MG63 (cell line): ENCODE measurements at regions not wholly inside any gene's neighbourhood (a gene's known extent, or its start where the extent isn't known, plus 50 kb on each side); places are given as distances from the start of the nearest gene placed in this dataset.

Experiments
- DNase-seq: peaks from one replicate; pipeline ENCODE4 v3.0.0-alpha.2; 2020
- H3K27me3 ChIP-seq: fragments of 250-450 bp; sonication (Bioruptor Pico); 2 replicates; pipeline ENCODE4 v1.5.1; 2020; ENCODE audit warnings: mild to moderate bottlenecking, moderate library complexity
- H3K36me3 ChIP-seq: fragments of 250-450 bp; sonication (Bioruptor Pico); 2 replicates; pipeline ENCODE4 v1.5.1; 2020; ENCODE audit warnings: mild to moderate bottlenecking, moderate library complexity
- H3K4me3 ChIP-seq: fragments of 250-450 bp; sonication (Bioruptor Pico); 2 replicates; pipeline ENCODE4 v1.5.1; 2020; ENCODE audit warnings: mild to moderate bottlenecking, moderate library complexity
- H3K9me3 ChIP-seq: fragments of 250-450 bp; sonication (Bioruptor Pico); 2 replicates; pipeline ENCODE4 v1.5.1; 2020; ENCODE audit warnings: mild to moderate bottlenecking, moderate library complexity

GRCh38 chr2:120820953-120821279 lies 85.2 kb downstream of the GLI2 start:
- no peaks in the 10 kb centered on the region for H3K9me3 ChIP-seq
- H3K4me3 ChIP-seq = peak overlapping the region; percentile 28; the same call in 1 of the 2 replicates
- H3K36me3 ChIP-seq = no peaks in the 10 kb centered on the region; the same call in 1 of the 2 replicates
- peak; percentile 92 for DNase-seq
- H3K27me3 ChIP-seq = no peaks in the 10 kb centered on the region

GRCh38 chr2:120821446-120822160 lies 85.9 kb downstream of the GLI2 start:
- no peak for DNase-seq
- no peaks in the 10 kb centered on the region for H3K27me3 ChIP-seq
- no peaks in the 10 kb centered on the region for H3K9me3 ChIP-seq
- H3K36me3 ChIP-seq = no peaks in the 10 kb centered on the region; the same call in 1 of the 2 replicates
- H3K4me3 ChIP-seq = no peak overlapping the region

GRCh38 chr2:120822933-120823332 lies 87.3 kb downstream of the GLI2 start:
- Histone ChIP-seq H3K27me3 (no peaks in the 10 kb centered on the region), H3K4me3 (no peak overlapping the region), H3K36me3 (no peaks in the 10 kb centered on the region; the same call in 1 of the 2 replicates), H3K9me3 (no peaks in the 10 kb centered on the region)
- no peak for DNase-seq

- H3K9me3 ChIP-seq = no peaks in the 10 kb centered on the region
Observed at GRCh38 chr2:120823551-120823950, 87.9 kb downstream of the GLI2 start.

GRCh38 chr2:120824246-120824645 lies 88.6 kb downstream of the GLI2 start:
- Histone ChIP-seq H3K9me3 (no peaks in the 10 kb centered on the region), H3K36me3 (no peaks in the 10 kb centered on the region), H3K27me3 (no peaks in the 10 kb centered on the region), H3K4me3 (no peak overlapping the region)
- DNase-seq = no peak

More at GRCh38 chr2:120823551-120823950, 87.9 kb downstream of the GLI2 start:
- H3K4me3 ChIP-seq = no peak overlapping the region
- H3K36me3 ChIP-seq = no peaks in the 10 kb centered on the region
- no peaks in the 10 kb centered on the region for H3K27me3 ChIP-seq
- DNase-seq = no peak

- H3K27me3 ChIP-seq = no peaks in the 10 kb centered on the region
- no peak overlapping the region for H3K4me3 ChIP-seq
- peak; percentile 82 for DNase-seq
Observed at GRCh38 chr2:120825370-120826259, 89.9 kb downstream of the GLI2 start.

GRCh38 chr2:120826260-120826648 lies 90.6 kb downstream of the GLI2 start:
- Histone ChIP-seq H3K9me3 (no peaks in the 10 kb centered on the region), H3K27me3 (no peaks in the 10 kb centered on the region), H3K4me3 (no peak overlapping the region), H3K36me3 (no peaks in the 10 kb centered on the region)
- DNase-seq = no peak

More at GRCh38 chr2:120825370-120826259, 89.9 kb downstream of the GLI2 start:
- Histone ChIP-seq H3K9me3 (no peaks in the 10 kb centered on the region), H3K36me3 (no peaks in the 10 kb centered on the region)

GRCh38 chr2:120826716-120827410 lies 91.2 kb downstream of the GLI2 start:
- peak; percentile 51 for DNase-seq
- H3K27me3 ChIP-seq = no peaks in the 10 kb centered on the region
- no peaks in the 10 kb centered on the region for H3K36me3 ChIP-seq
- no peaks in the 10 kb centered on the region for H3K9me3 ChIP-seq
- H3K4me3 ChIP-seq = no peak overlapping the region

- no peak overlapping the region for H3K4me3 ChIP-seq
- DNase-seq = no peak
- H3K9me3 ChIP-seq = no peaks in the 10 kb centered on the region
- no peaks in the 10 kb centered on the region for H3K36me3 ChIP-seq
- no peaks in the 10 kb centered on the region for H3K27me3 ChIP-seq
Observed at GRCh38 chr2:120828066-120828465, 92.4 kb downstream of the GLI2 start.

- Histone ChIP-seq H3K36me3 (no peaks in the 10 kb centered on the region), H3K9me3 (no peaks in the 10 kb centered on the region), H3K27me3 (no peaks in the 10 kb centered on the region), H3K4me3 (no peak overlapping the region)
- no peak for DNase-seq
Observed at GRCh38 chr2:120828829-120829632, 93.4 kb downstream of the GLI2 start.

- Histone ChIP-seq H3K9me3 (no peaks in the 10 kb centered on the region), H3K36me3 (no peaks in the 10 kb centered on the region)
Observed at GRCh38 chr2:120829633-120830025, 94.0 kb downstream of the GLI2 start.

GRCh38 chr2:120830096-120830830 lies 94.6 kb downstream of the GLI2 start:
- H3K27me3 ChIP-seq = no peaks in the 10 kb centered on the region
- H3K9me3 ChIP-seq = no peaks in the 10 kb centered on the region
- H3K4me3 ChIP-seq = no peak overlapping the region
- H3K36me3 ChIP-seq = no peaks in the 10 kb centered on the region
- no peak for DNase-seq

More at GRCh38 chr2:120829633-120830025, 94.0 kb downstream of the GLI2 start:
- no peak overlapping the region for H3K4me3 ChIP-seq
- no peaks in the 10 kb centered on the region for H3K27me3 ChIP-seq
- DNase-seq = no peak

GRCh38 chr2:120831086-120831485 lies 95.4 kb downstream of the GLI2 start:
- H3K9me3 ChIP-seq = no peaks in the 10 kb centered on the region
- no peak overlapping the region for H3K4me3 ChIP-seq
- DNase-seq = no peak
- H3K27me3 ChIP-seq = no peaks in the 10 kb centered on the region
- no peaks in the 10 kb centered on the region for H3K36me3 ChIP-seq

- no peak for DNase-seq
- Histone ChIP-seq H3K4me3 (no peak overlapping the region), H3K9me3 (no peaks in the 10 kb centered on the region), H3K27me3 (no peaks in the 10 kb centered on the region), H3K36me3 (no peaks in the 10 kb centered on the region)
Observed at GRCh38 chr2:120831891-120832290, 96.2 kb downstream of the GLI2 start.

GRCh38 chr2:120832296-120833070 lies 96.8 kb downstream of the GLI2 start:
- H3K36me3 ChIP-seq = no peaks in the 10 kb centered on the region
- DNase-seq = no peak
- no peaks in the 10 kb centered on the region for H3K27me3 ChIP-seq
- no peak overlapping the region for H3K4me3 ChIP-seq
- no peaks in the 10 kb centered on the region for H3K9me3 ChIP-seq
